Uterus (tissue), 2 donors: ENCODE measurements at regions not wholly inside any gene's neighbourhood (a gene's known extent, or its start where the extent isn't known, plus 50 kb on each side); places are given as distances from the start of the nearest gene placed in this dataset.

Experiments used
- POLR2A ChIP-seq, 2 donors: fragments of 450-650 bp; IDR thresholded peaks; one replicate each; pipeline ENCODE4 v1.6.1; 2016; ENCODE audit warnings: antibody characterized with exemption in 2 of 2, mild to moderate bottlenecking in 1 of 2, moderate library complexity in 1 of 2
- TF ChIP-seq, protein P1 (sequence below), 4 experiments: fragments of 200-600 bp in 2 of 4; fragments of 450-650 bp in 2 of 4; sonication (generic) in 2 of 4; IDR thresholded peaks; one replicate each; pipeline ENCODE4 v1.5.1; 2016 to 2019; ENCODE audit warnings: antibody characterized with exemption in 4 of 4, mild to moderate bottlenecking in 2 of 4, moderate library complexity in 1 of 4

GRCh38 chr6:1145768-1146218 lies 166.1 kb upstream of the FOXQ1 start:
- no peak for TF ChIP-seq POLR2A (IDR thresholded peaks at IDR 0.05)
- TF ChIP-seq, protein P1, sequence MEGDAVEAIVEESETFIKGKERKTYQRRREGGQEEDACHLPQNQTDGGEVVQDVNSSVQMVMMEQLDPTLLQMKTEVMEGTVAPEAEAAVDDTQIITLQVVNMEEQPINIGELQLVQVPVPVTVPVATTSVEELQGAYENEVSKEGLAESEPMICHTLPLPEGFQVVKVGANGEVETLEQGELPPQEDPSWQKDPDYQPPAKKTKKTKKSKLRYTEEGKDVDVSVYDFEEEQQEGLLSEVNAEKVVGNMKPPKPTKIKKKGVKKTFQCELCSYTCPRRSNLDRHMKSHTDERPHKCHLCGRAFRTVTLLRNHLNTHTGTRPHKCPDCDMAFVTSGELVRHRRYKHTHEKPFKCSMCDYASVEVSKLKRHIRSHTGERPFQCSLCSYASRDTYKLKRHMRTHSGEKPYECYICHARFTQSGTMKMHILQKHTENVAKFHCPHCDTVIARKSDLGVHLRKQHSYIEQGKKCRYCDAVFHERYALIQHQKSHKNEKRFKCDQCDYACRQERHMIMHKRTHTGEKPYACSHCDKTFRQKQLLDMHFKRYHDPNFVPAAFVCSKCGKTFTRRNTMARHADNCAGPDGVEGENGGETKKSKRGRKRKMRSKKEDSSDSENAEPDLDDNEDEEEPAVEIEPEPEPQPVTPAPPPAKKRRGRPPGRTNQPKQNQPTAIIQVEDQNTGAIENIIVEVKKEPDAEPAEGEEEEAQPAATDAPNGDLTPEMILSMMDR (IDR thresholded peaks at IDR 0.05) = no peak
